HepG2 (cell line): ENCODE measurements at regions not wholly inside any gene's neighbourhood (a gene's known extent, or its start where the extent isn't known, plus 50 kb on each side); places are given as distances from the start of the nearest gene placed in this dataset.

Experiments
- ATAC-seq: fragments of 200-7000 bp; cut with Tn5 transposase; 3 replicates; pipeline ENCODE4 v1.9.1; 2020; ENCODE audit warnings: mild to moderate bottlenecking, moderate library complexity
- BruUV-seq: library from RNA; stranded (reverse); fragments of 400-500 nt; replicated peaks from 2 replicates; lab custom pipeline; 2021; lab: Mats Ljungman, UMichigan
- CTCF ChIA-PET: fragments of 300-600 bp; formaldehyde crosslinking; extraction: SDS; loops from one replicate; lab custom pipeline; 2021; ENCODE audit warnings: low total read pairs, inconsistent platforms, low intra/inter-chr PET ratio; lab: Yijun Ruan, JAX
- POLR2A ChIA-PET: fragments of 350-600 bp; sonication (Branson Sonifier 250); formaldehyde crosslinking; loops from one replicate; lab custom pipeline; 2020; ENCODE audit warnings: antibody characterized with exemption, inconsistent platforms; lab: Yijun Ruan, JAX
- DNase-seq: peaks from one replicate; pipeline ENCODE4 v3.0.0-alpha.2; 2015; ENCODE audit warnings: low spot score
- FAIRE-seq: peaks from 3 replicates; lab custom pipeline; 2011; peaks lifted over from hg19 to GRCh38; lab: Jason Lieb, UNC
- H2AFZ ChIP-seq: one replicate; pipeline ENCODE4 v1.6.1; 2011; ENCODE audit warnings: low read length, inconsistent platforms
- H3K27ac ChIP-seq: fragments of 300-600 bp; 3 replicates; pipeline ENCODE4 v1.8.0; 2011; ENCODE audit warnings: mixed run types, mild to moderate bottlenecking, mixed read lengths, low read length, inconsistent platforms; ENCODE audit not compliant: insufficient read depth; ENCODE audit errors: extremely low read length
- H3K27me3 ChIP-seq, 2 experiments: fragments of 200-600 bp in 1 of 2; 2 replicates in 1 of 2; 3 replicates in 1 of 2; pipeline versions ENCODE4 v1.6.0 to v1.8.0; 2011; ENCODE audit warnings: low read length in 2 of 2, mild to moderate bottlenecking in 2 of 2, moderate library complexity in 2 of 2, inconsistent platforms in 1 of 2; ENCODE audit not compliant: insufficient read depth in 2 of 2, control insufficient read depth in 1 of 2
- H3K36me3 ChIP-seq, 2 experiments: fragments of 200-600 bp in 1 of 2; replicated peaks in 1 of 2; 2 replicates in 1 of 2; 3 replicates in 1 of 2; pipeline versions ENCODE4 v1.5.1 to v1.8.0; 2011; ENCODE audit warnings: low read length in 2 of 2, inconsistent platforms in 1 of 2; ENCODE audit not compliant: insufficient read depth in 2 of 2, control insufficient read depth in 1 of 2
- H3K4me1 ChIP-seq: 2 replicates; pipeline ENCODE4 v1.5.1; 2012; ENCODE audit warnings: low read length, inconsistent platforms; ENCODE audit not compliant: insufficient read depth
- H3K4me2 ChIP-seq: 2 replicates; pipeline ENCODE4 v1.6.0; 2011; ENCODE audit warnings: low read depth, low read length, inconsistent platforms
- H3K4me3 ChIP-seq, 3 experiments: fragments of 200-600 bp in 1 of 3; sonication (generic), shearing (Covaris generic) in 1 of 3; replicated peaks in 1 of 3; 2 replicates each; pipeline ENCODE4 v1.5.1; 2011 to 2016; ENCODE audit warnings: low read length in 3 of 3, inconsistent platforms in 2 of 3, low read depth in 2 of 3, mild to moderate bottlenecking in 2 of 3, control low read depth in 1 of 3, mixed read lengths in 1 of 3; ENCODE audit not compliant: insufficient read depth in 1 of 3
- H3K79me2 ChIP-seq: one replicate; pipeline ENCODE4 v1.6.1; 2011; ENCODE audit warnings: low read length, inconsistent platforms; ENCODE audit not compliant: insufficient read depth
- H3K9ac ChIP-seq: 2 replicates; pipeline ENCODE4 v1.6.0; 2011; ENCODE audit warnings: mild to moderate bottlenecking, low read depth, low read length, inconsistent platforms; ENCODE audit not compliant: insufficient read depth
- H3K9me3 ChIP-seq: 2 replicates; pipeline ENCODE4 v1.5.1; 2012; ENCODE audit warnings: mild to moderate bottlenecking, low read length
- H4K20me1 ChIP-seq: 2 replicates; pipeline ENCODE4 v1.6.0; 2011; ENCODE audit warnings: inconsistent platforms, mild to moderate bottlenecking, low read length, moderate library complexity; ENCODE audit not compliant: insufficient read depth
- CENPX ChIP-seq: sonication (generic); formaldehyde crosslinking; IDR thresholded peaks from 2 replicates; pipeline ENCODE4 v1.9.0; 2021; ENCODE audit warnings: mild to moderate bottlenecking, missing genetic modification reagents, moderate library complexity
- FOXO4 ChIP-seq: sonication (generic); formaldehyde crosslinking; conservative IDR thresholded peaks from 2 replicates; pipeline ENCODE4 v1.8.1; 2023; ENCODE audit warnings: missing genetic modification reagents
- NFKB2 ChIP-seq: sonication (generic); formaldehyde crosslinking; IDR thresholded peaks from 2 replicates; pipeline ENCODE4 v1.4.0; 2020; ENCODE audit warnings: missing genetic modification reagents, borderline replicate concordance
- SALL1 ChIP-seq: sonication (generic); formaldehyde crosslinking; IDR thresholded peaks from 2 replicates; pipeline ENCODE4 v1.8.0; 2022; ENCODE audit warnings: mild to moderate bottlenecking, missing genetic modification reagents
- ZFX ChIP-seq: sonication (generic); formaldehyde crosslinking; IDR thresholded peaks from 2 replicates; pipeline ENCODE4 v1.4.0; 2020; ENCODE audit warnings: mild to moderate bottlenecking, low read depth, missing genetic modification reagents, moderate library complexity
- WGBS: methylation state at CpG from one replicate; pipeline ENCODE4 v1.1.6; 2017; ENCODE audit warnings: low lambda C conversion rate; 5-methylcytosine and 5-hydroxymethylcytosine counted together
- in situ Hi-C: cut with HindIII; loops from 2 replicates; pipeline ENCODE4 v1.10.0; 2017; ENCODE audit warnings: low pct_unique_long_range_greater_than_20kb; ENCODE audit not compliant: extremely low pct_ligation_motif_present
- intact Hi-C: fragments of 100-400 bp; cut with micrococcal nuclease; formaldehyde crosslinking; loops from one replicate; pipeline ENCODE4 v1.10.0; 2022; ENCODE audit not compliant: unreplicated experiment

GRCh38 chr9:89956907-89957306 is 352.1 kb downstream of the GADD45G start:
- H3K4me2 ChIP-seq: no peak overlapping the region
- POLR2A ChIA-PET: no interaction called here
- no peak for TF ChIP-seq NFKB2 (CRISPR knock-in tag)
- TF ChIP-seq, all 625 proteins: peak for 0
- CTCF ChIA-PET: no interaction called here
- ATAC-seq (no peak), FAIRE-seq (no peak), DNase-seq (no peak)
- Histone ChIP-seq H3K36me3 (no peaks in the 10 kb centered on the region), H3K27me3 (no peaks in the 10 kb centered on the region), H3K4me1 (no peaks in the 10 kb centered on the region), H4K20me1 (no peaks in the 10 kb centered on the region), H3K27ac (no peak overlapping the region), H2AFZ (no peak overlapping the region), H3K4me3 (no peak overlapping the region), H3K9ac (no peak overlapping the region), H3K79me2 (no peaks in the 10 kb centered on the region), H3K9me3 (no peaks in the 10 kb centered on the region)
- in situ Hi-C loops (no loop called here), intact Hi-C loops (no loop called here)
- WGBS: 27% methylated on average over 3 of the region's 3 CpGs
- BruUV-seq: no TSS peak

- ChIA-PET CTCF (no interaction called here), POLR2A (no interaction called here)
- in situ Hi-C loops: no loop called here
These were observed 353.3 kb downstream of the GADD45G start for GRCh38 chr9:89958086-89958485.

More at GRCh38 chr9:89958086-89958485, 353.3 kb downstream of the GADD45G start:
- Histone ChIP-seq H2AFZ (no peak overlapping the region), H3K79me2 (no peaks in the 10 kb centered on the region), H4K20me1 (no peaks in the 10 kb centered on the region), H3K4me3 (no peak overlapping the region), H3K9me3 (no peaks in the 10 kb centered on the region), H3K4me2 (no peak overlapping the region), H3K9ac (no peak overlapping the region), H3K4me1 (no peaks in the 10 kb centered on the region), H3K27ac (no peak overlapping the region), H3K27me3 (no peaks in the 10 kb centered on the region), H3K36me3 (no peaks in the 10 kb centered on the region)
- ATAC-seq (no peak), FAIRE-seq (no peak), DNase-seq (no peak)
- WGBS: 42% methylated on average over 11 of the region's 11 CpGs
- no peak for TF ChIP-seq FOXO4 (CRISPR knock-in tag)
- TF ChIP-seq ZFX (CRISPR knock-in tag): no peak
- no peak for TF ChIP-seq SALL1 (CRISPR knock-in tag)
- TF ChIP-seq CENPX (CRISPR knock-in tag): no peak
- no TSS peak for BruUV-seq
- intact Hi-C loops: no loop called here
